ENCODE measurements at regions not wholly inside any gene's neighbourhood (a gene's known extent, or its start where the extent isn't known, plus 50 kb on each side); places are given as distances from the start of the nearest gene placed in this dataset.

DNA sequence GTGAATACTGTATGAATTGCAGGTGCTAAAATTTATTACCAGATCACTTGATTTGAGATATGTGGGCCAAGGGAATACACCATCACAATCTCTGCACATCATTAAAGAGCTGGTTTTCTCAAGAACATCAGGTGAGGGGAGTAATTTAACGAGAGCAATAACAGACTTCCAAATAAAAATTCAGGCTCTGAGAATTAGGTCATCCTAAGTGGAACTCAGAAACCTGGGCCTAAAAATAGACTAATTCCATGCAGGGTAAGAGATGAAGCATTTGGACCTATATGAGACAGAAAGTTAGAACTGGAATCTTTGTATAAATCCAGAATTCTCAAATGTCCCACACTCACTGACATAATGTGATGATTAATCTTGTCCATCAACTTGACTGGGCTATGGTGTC lies 331.1 kb downstream of the ZNF621 start:
- DNase-seq (ENCODE audit: low read depth): no peak

DNA sequence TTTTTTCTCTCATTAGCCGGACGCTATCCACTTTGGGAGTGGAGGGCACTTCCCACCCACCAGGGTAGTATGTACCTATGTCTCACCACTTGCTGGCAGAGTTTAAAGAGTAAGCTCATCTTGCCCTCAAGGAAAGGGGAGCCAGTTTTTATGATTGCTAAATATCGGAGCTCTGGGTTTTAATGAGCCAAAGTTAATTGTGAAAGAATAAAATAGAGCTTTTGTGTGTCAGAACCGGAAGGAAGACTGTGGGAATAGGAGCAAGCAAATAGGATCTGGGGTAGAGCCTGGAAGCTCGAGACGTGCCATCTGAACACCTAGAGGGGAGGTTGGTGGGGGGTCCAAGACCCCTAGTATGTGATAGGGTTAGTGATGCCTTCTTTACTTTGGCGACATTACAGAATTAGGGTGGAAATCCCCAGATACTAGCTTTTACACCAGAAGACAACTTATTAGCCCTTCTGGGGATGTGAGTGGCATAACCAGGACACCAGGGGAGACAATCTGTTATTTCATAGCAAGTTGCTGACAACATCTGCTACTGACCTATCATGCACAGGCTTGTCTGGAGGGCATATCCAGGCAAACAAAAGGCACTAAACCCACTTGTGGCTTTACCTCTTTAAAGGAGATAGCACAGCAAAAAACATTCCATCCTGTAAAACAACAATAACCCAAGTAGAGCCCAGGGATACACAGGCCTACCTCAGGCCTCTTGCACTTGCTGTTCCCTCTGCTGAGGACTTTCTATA lies 333.8 kb downstream of the ZNF621 start:
- DNase-seq (ENCODE audit: low read depth): no peak

DNA sequence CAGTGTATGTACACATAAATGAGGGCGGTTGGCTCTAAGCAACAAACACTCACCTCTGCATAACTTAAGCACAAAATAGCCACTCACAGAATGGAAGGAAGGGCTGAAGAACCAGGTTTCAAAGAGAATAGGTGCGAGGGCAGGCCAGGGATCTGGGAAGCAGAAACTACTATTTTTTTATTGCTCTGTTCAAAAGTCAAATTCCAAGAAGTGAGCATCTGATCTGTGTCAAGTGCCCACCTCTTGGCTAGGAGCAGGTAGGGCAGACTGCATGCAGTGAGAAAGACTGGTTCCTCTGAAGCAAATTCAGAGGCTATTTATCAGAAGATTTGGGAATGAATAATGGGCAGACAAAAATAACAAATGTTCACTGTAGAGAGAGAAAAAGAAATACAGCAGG lies 336.4 kb upstream of the CTNNB1 start:
- DNase-seq (ENCODE audit: low read depth): no peak

DNA sequence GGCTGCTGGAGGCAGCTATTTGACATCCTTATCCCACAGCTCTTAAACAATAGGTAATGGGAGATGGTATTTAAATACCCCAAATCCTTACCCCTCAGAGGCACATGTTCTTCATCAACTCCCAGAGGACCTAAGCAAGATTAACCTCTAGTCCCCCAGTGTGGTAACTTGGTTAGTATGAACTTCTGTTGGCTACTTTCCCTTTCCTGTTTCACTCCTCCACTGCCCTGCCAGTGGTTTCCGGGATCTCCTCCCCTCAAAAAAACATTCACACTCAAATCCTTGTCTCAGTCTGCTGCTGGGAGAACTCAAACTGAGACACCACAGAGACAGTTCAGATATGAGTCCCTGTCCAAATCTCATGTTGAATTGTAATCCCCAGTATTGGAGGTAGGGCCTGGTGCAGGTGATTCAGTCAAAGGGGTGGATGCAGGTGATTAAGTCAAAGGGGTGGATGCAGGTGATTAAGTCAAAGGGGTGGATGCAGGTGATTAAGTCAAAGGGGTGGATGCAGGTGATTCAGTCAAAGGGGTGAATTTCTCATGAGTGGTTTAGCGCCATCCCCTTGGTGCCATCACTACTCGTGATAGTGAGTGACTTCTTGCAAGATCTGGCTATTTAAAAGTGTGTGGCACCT lies 335.0 kb upstream of the CTNNB1 start:
- no peak for DNase-seq (ENCODE audit: low read depth)

DNA sequence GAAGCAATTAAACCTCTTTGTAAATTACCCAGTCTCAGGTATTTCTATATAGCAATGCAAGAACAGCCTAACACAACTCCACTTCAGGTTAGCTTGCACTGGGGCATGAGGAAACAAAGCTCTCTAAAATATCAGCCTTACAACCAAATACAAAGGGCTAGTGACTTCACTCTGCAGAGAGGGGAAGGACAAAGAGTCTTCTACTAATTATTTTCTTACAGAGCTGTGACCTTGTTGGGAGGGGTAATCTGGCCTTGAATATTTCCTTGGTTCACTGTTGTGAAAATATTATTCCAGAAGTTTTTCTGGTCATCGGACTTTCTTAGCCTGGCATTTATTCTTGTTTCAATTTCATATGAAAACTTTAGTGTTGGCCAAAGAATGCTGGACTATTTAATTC lies 334.4 kb upstream of the CTNNB1 start:
- DNase-seq (ENCODE audit: low read depth): no peak

DNA sequence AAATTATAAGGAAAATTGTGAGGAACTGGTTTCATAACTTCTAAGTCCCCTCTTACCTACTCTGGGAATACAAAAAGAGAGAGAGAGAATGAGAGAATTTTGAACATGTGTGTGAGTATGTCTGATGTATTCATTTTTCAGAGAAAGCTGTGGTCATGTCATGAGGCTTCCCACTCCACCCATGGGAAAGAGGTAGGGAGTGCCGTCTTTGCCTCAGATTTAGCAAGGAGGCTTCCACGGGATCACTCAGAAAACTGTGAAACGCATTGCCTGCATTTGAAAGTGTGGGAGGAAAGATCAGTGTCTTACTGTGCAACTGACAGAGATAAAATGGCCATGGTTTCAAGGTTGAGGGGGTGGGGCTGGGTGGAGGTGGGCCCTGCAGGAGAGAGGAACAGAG lies 331.5 kb upstream of the CTNNB1 start:
- no peak for DNase-seq (ENCODE audit: low read depth)

DNA sequence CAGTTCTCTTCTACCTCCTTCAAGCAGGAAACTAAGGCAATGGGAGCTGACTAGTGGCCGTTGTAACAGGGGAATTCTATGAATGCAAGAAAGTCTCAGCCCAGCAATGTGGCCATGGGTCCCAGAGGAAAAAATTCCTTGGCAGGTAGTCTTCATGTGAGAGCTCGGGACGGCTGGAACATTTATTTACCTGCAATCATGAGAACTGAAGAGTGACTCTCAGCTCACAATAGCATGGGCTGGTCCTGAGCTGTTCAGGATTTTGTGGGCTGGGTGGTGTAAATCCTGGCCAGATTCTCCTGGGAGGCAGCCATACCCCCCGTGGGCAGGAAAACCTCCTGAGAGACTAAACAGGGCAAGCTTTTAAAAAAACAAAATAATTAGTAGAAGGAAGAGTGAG lies 330.3 kb upstream of the CTNNB1 start:
- no peak for DNase-seq (ENCODE audit: low read depth)

DNA sequence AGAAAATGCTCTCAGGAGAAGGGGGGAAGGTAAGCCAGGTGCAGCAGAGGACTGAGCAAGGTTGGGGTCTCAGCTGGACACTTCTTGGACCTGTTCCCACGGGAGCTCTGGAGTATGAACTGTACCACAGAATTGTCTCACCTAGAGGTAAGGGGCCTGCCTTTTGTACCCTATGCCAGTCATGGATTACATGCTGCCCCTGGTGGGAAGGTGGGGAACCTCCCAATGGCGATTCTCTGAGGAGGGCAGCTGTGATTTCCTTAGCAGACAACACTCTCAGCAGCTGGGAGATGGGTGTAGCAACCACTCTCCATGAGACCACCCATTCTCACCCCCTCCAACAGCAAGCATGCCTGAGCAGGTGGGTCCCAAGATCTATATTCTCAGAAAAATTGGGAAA lies 329.4 kb upstream of the CTNNB1 start:
- DNase-seq (ENCODE audit: low read depth): no peak

DNA sequence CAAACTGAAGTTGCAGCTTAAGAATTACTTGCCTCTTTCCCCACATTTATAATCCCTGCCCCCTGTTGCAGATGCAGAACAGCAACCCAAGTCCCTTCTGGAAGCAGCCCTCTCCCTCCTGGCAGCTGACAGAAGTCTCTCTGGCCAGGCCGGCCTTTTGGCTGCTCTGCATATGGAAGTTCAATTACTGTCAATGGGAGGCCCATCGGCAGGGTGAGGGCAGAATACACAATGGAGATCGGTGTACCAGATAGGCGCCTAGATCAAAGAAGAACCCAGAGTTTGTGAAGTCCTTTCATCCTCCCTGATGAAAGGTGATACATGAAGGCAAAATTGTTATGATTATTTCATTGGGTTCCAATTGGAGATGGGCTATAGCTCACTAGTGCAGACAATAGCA lies 327.9 kb upstream of the CTNNB1 start:
- no peak for DNase-seq (ENCODE audit: low read depth)

DNA sequence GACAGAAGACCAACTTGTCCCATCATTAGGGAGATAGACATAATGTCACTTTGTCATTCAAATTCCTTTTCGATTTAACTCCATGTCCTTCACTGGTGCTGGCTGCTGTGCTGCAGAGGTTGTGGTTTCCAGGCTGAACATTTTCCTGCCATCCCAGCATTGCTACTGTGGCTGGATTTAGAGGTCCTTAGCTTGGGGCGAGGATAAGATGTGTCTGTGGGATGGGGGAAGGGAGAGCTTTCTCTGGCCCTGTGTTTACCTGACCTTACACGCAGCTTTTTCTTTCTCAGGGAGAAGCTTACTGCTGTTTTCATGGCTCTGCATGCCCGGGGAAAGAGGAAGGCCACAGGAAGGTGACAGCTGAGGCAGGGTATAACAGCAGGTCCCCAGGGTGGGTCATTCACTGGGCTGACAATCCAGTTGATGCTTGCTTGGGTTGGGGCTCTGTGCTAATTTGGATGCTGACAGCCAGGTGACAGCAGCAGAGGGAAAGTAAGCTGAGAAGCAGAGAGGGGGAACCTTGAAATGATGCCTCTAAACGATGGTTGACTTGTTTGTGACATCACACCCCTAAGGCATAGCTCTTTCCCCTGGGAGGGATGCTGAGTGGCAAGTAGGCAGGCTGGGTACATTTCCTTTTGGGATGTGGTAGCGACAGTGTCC lies 326.9 kb upstream of the CTNNB1 start:
- DNase-seq (ENCODE audit: low read depth): no peak

DNA sequence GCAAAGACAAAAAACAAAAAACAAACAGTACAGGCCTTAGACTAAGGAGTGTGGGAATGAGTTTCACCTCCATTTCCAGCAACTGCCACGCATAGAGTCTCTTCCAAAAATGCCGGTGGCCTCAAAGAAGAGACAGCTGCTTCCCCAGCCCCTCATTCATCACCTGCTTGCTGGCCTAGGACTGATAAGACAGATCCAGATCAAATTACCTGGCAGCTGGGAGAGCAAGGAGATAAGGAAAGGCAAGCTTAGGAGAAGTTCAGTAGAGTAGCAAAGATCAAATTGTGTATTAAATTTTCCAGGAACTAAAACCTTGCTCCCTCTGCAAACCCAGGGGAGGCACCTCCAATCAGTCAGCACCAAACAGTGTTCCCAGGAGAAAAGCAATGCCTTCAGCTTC lies 325.8 kb upstream of the CTNNB1 start:
- DNase-seq (ENCODE audit: low read depth): no peak

DNA sequence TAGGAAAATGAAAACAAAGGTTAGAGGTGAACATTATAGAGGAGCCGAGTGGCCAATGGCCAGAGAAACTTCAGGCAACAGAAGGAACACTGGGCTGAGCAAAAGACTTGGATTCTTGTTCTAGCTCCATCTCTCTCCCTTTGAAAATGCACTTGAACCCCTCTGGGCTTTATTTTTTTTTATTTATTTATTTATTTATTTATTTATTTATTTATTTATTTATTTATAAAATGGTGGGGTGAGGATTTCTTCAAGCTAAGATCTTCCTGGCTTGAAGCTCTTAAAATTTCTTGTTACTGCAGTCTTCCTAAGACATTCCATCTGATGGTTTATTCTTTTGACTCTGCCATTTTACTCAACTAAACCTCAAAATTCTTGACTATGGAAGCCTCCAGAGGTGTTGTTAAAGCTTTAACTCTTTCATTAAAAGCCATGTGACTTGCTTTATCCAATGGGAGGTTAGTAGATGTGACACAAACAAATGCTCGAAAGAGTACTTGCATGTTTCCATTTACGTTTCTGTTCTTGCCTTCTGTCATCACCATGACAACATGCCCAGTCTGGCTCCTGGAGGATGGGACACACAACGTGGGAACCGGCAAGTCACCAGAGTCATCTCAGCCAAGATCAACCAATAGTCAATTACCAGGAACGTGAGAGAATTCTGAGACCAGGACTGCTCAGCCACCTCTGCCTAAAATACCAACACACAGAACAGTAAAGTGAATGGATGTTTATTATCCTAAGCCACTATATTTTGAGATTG lies 325.2 kb upstream of the CTNNB1 start:
- DNase-seq (ENCODE audit: low read depth): no peak

DNA sequence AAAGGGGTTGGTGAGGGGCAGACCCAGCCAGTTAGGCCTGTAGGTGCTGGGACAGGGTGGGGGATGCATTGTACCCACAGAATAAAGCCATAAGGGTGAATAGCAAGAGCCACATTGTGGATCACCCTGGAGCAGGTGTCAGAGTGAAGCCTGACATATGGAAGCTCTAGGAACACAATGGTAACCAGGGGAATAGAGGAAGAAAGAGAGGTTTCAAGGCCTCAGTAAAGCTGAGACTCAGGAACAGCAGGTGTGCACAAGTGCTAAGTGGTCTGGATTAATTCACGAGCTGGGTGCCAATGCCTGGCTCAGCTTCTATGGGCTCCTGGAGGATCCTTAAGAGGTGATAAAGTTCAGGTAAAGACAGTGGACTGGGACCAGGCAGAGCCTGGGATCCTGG lies 323.7 kb upstream of the CTNNB1 start:
- DNase-seq (ENCODE audit: low read depth): no peak

DNA sequence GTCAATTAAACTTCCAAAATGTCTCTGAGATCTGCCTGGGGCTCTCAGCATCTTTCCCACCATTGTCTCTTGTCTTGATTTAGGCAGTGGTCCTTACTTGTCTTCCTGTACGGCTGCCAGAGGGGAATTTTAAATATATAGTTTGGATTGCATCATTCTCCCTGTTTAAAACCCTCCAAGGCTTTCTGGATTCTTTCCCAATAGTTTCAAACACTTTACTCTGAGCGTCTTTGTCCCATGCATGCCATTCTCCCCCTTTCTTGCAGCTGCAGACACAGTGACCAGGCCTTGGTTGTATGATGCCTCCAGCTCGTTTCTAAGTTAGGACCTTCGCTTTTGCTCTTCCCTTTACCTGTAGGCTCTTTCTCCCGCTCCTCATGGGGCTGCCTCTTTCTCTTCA lies 323.3 kb upstream of the CTNNB1 start:
- peak; percentile 4 for DNase-seq (ENCODE audit: low read depth)

DNA sequence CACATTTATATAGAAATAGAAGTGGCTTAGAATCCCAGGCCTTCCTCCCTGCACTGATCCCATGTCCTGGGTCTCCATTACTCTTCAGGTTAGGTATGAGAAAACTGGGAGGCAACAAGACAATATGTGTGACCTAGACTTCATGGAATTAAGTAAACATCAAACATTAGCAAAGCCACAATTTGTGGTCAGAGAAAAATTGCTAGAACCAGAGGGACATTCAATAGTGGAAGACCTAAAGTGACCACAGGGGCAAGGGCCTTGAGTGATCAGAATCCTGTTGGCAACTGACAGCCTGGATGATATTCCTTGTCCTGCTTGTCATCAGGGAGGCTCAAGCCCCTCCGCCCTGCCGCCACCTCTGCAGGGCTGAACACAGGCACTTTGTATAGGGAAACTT lies 322.8 kb upstream of the CTNNB1 start:
- peak; percentile 42 for DNase-seq (ENCODE audit: low read depth)

DNA sequence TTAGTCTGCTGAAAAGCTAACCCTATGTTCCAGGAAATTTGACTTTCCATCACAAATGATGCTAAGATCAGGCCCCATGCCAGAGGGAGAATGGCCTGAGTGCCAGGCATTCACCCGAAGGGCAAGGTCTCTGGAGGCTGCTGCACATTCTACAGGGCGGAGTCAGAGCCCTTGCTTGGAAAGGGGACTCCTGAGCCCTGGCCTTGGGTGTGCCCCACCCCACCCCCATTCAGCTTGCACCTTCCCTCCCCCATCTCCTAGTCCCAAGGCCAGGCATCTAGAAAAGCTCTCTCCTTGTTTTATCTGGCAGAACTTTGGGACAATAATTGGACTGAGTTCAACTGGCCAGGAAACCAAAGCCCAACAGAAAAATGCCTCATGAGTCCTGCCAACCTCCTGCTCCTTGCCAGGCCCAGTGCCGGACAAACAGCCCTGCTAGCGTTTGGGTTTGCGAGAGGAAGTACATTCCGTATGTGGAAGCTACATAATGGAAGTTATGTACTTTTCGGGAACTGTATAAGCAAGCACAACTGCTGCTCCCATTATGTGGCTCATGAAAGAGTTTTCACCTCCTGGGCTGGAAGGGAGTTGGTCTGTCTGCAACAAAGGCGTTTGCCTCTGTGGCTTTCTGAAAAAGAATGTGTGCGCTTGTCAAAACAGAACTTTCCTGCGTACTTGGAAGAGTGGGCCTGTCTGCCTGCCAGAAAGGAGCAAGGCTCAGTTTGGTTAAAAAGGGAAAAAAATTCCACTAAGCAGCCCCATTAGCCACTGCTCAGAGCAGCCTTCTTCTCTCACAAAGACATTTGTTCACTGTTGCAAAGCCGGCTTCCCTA lies 321.5 kb upstream of the CTNNB1 start:
- DNase-seq (ENCODE audit: low read depth): peak; percentile 53

DNA sequence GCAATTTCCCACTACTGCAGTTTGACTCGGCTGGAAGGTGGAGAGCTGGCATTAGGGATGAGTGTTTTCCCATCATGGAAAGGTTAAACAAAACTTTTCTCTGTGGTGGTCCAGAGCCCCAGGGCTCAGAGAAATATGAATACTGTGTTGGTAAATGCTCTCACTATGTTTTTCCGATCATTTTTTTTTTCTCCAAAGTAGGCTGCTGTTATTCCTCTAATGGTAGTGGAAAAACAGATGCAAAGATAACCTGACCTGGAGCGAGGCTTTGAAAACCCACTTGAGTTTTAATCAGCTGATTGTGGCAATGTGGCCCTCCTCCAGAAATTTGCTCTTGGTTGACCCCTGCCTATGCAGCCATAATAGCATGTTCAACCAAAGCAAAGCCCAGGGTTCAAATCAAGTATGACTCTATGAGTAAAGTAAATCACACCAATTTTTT lies 320.8 kb upstream of the CTNNB1 start:
- no peak for DNase-seq (ENCODE audit: low read depth)

DNA sequence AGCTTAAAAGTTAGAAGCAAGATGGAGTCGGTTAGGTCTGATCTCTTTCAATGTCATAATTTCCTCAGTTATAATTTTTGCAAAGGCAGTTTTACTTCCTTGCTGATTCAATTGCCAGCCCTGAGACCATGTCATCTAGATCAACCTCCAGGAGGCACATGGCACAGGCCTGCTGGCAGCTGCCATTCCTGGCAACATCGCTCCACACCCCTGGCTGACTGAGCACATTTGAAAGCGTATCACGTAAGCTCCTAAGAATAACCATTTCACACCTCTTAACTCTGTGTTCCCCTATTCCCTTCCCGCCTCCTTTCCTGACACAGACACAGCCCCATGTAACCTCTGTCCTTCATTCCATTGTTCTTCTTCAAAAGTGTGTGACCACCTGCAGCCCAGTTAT lies 313.9 kb upstream of the CTNNB1 start:
- DNase-seq (ENCODE audit: low read depth): no peak

DNA sequence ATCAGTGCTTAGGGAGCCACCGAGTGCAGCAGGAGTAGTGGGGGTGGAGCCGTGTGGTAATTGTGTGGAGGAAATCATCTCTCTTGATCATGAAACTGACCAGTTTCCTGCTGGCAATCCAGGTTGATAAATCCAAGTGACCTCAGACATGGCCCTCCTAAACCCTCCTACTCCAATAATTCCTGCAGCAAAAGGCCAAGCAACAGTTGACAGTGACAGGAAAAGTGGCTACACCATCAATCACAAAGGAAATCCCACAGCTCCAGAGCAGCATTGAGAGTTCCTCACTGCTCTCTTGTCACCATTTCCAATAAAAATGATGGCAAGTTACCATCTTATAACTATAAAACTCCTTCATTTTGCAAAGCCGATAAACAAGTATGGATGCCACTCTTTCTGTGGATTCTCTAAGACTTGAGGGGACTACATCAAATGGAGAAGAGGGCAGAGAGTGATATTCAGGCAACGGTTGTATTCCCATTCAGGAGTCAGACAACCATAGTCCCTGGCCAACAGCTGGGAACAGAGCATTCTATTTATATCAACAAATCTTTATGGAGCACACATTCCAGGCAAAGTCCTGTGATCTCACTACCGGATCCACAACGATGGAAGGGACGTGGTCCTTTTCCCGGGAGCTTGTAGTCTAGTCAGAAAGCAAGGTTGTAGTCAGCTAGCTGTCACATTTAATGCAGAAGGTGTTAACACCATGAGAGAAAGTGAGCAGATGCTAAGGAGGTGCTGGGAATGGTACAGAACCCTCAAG lies 312.5 kb upstream of the CTNNB1 start:
- DNase-seq (ENCODE audit: low read depth): no peak

DNA sequence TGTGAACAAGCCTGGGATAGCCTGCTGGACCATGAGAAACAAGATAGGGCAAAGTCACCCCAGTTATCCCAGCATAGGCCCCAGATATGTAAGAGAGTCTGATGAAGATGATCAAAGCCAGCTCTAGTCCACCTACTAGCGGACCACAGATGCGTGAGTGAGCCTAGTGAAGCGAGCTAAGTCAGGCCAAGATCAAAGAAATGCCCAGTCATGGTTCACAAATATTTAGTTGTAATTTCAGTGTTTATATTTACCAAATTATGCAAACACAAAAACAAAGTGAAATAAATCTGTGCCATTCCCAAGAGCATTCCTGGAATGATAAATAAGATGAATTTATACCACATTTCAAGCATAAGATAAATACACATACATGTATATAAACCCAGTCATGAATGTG lies 308.1 kb upstream of the CTNNB1 start:
- no peak for DNase-seq (ENCODE audit: low read depth)

DNA sequence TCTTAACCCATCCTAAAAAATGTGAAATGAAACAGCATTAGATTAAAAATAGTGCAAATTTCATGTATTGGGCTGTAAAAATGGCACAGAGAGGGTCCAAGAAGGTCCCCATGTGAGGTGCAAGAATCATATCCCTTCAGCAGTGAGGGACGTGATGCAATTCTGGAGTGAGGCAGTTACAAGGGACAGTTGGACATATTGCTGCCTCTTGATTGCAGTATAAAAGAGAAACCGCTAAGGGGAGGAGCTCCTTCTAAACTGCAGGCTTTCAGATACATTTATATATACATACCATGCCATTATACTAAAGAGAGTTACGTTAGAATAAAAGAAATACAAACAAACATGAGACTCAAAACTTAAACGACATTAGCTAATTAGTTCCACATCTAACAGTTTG lies 304.2 kb upstream of the CTNNB1 start:
- no peak for DNase-seq (ENCODE audit: low read depth)

All from M059J (cell line).